ENCODE measurements at regions not wholly inside any gene's neighbourhood (a gene's known extent, or its start where the extent isn't known, plus 50 kb on each side); places are given as distances from the start of the nearest gene placed in this dataset.

- H3K4me2 ChIP-seq, result no peak overlapping the region
- Mint-ChIP-seq H3K27ac (no peak overlapping the region), H3K36me3 (ENCODE audit: low read depth) (no peaks in the 10 kb centered on the region), H3K4me3 (no peak overlapping the region), H3K9me3 (no peaks in the 10 kb centered on the region), H3K27me3 (ENCODE audit: insufficient read depth, low read depth, poor library complexity) (no peaks in the 10 kb centered on the region), H3K4me1 (peaks cover 4% of the 10 kb centered on the region; the same call in 2 of the 3 replicates)
- no peak overlapping the region for H3K27ac ChIP-seq (ENCODE audit: low read depth)
- H3K27me3 ChIP-seq (ENCODE audit: insufficient read depth), result no peaks in the 10 kb centered on the region; the same call in 1 of the 2 replicates
- H4K20me1 ChIP-seq (replicated peaks; ENCODE audit: insufficient read depth), result no peaks in the 10 kb centered on the region
- no peaks in the 10 kb centered on the region for H3F3A ChIP-seq (replicated peaks; ENCODE audit: low read depth)
- H3K36me3 ChIP-seq (ENCODE audit: insufficient read depth), result no peaks in the 10 kb centered on the region
- TF ChIP-seq ZNF331 (CRISPR knock-in tag; IDR thresholded peaks at IDR 0.05; ENCODE audit: low read depth) (no peak), CREB1 (CRISPR knock-in tag; IDR thresholded peaks at IDR 0.05; ENCODE audit: low read depth) (no peak), EZH2phosphoT487 (IDR thresholded peaks at IDR 0.05; ENCODE audit: unreplicated experiment) (no peak), ZNF462 (CRISPR knock-in tag; IDR thresholded peaks at IDR 0.05) (no peak), EZH2 (IDR thresholded peaks at IDR 0.05; ENCODE audit: low read depth, unreplicated experiment) (no peak), CTCF (conservative IDR thresholded peaks at IDR 0.05; ENCODE audit: low read depth in 2 of 2) (no peak), REST (IDR thresholded peaks at IDR 0.05; ENCODE audit: unreplicated experiment) (no peak), STAT1 (IDR thresholded peaks at IDR 0.05; ENCODE audit: unreplicated experiment) (no peak), ZNF114 (CRISPR knock-in tag; IDR thresholded peaks at IDR 0.05) (no peak), NANOG (IDR thresholded peaks at IDR 0.05; ENCODE audit: borderline replicate concordance) (no peak), ETS1 (IDR thresholded peaks at IDR 0.05) (no peak), POLR2AphosphoS5 (IDR thresholded peaks at IDR 0.05; ENCODE audit: low read depth) (no peak)
- H3K4me3 ChIP-seq, result no peak overlapping the region
- ATAC-seq (no peak), DNase-seq (ENCODE audit: low spot score) (no peak)
- no peaks in the 10 kb centered on the region for H3K4me1 ChIP-seq (ENCODE audit: insufficient read depth)
- H3K79me2 ChIP-seq (replicated peaks; ENCODE audit: insufficient read depth), result no peaks in the 10 kb centered on the region
- no peaks in the 10 kb centered on the region for H3K9me2 ChIP-seq (ENCODE audit: insufficient read depth)
- no peak overlapping the region for H2AFZ ChIP-seq
Observed at GRCh38 chr1:90544356-90544755, 172.7 kb downstream of the BARHL2 start.

All from GM23338 (cell line).